NOMO-1 treated with dmso at 0.1 percent for 144 hours (cell line): ENCODE measurements at regions not wholly inside any gene's neighbourhood (a gene's known extent, or its start where the extent isn't known, plus 50 kb on each side); places are given as distances from the start of the nearest gene placed in this dataset.

Experiments
- DNase-seq: peaks from one replicate; lab custom pipeline; 2025; ENCODE audit not compliant: unreplicated experiment; lab: John Stamatoyannopoulos, UW

DNA sequence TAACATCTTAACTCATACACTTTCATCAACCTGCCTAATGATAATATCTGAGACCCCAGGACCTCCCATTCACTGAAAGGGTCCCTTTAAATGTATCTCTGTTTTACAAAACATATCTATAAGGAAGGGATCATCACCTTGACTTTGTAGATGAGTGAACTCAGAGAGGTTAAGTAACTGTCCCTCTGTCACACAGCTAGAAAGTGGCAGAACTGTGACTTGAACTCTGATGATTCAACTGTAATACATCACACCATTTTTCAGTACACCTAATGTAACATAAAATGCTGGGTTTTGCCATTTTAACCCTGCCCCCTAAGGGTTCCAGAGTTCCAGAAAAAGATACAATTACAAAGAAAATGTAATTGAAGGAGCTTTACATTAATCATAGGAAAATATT is 234.6 kb downstream of the ZEB2 start:
- no peak for DNase-seq

GRCh38 chr2:144281476-144281875 is 238.4 kb downstream of the ZEB2 start:
- DNase-seq: no peak

DNA sequence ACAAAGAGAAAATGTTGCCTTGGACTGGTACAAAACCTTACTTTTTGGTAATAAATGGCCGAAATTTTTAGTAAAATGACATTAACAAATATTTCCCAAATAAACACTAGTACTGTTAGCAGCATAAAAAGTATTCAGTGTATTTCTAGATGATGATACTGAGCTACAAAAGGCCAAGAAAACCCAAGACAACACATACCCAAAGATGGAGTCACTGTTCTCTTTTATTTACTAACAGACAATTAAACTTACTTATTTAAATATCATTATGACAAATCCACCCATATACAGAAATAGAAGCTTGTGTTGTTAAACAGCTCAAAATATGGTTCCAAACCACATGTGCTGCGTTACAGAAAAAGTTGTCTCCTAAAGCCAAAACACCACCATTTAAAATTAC is 239.9 kb downstream of the ZEB2 start:
- no peak for DNase-seq

DNA sequence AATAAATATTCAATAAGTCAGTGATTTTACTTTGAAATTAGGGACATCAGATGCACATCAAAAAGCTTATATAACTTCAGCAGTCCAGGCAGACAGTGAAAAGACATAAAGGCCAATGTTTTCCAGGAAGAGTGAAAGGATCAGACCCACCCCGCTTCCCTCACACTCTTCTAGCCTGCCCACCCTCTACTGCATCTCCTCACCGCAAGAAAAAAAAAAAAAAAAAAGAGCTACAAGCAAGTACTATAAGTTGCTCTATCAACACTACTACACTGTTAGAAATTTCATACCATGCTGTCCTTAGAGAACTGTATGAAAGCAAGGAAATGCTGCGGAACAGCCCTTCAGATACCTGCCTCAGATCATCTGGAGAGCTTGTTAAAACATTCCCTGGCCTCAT is 240.8 kb downstream of the ZEB2 start:
- DNase-seq: no peak

DNA sequence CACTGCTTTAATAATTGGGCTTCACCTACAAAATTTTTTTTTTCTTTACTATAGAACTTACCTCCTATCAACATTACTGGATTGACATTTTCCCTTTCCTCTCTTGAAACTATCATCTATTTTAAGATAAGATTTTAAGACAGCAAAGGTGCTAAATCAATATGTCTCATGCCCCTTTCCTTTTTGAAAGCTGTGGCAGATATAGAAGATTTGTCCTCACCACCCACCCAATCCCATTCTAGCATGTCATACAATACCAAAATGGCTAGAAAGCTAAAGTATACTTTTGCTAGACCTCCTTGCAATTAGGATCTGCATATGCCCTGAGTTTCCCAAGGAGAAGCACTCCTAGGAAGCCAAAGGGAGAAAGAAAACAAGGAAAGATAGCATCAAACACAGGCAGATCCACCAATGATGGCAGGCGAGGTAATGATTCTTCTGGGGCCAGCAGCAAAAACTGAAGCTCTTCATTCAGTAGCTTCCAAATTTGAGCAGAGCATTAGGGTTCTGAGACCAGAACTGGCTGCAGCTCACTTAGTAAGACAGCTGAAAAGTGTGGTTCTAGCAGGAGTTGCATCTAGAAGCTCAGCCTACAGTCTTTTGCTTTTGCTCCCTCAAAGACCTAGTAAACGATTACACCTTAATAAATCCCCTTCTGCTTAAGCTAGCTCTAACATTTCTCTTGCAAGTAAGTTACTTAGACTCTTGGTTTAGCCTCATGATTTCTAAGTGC is 242.1 kb downstream of the ZEB2 start:
- DNase-seq: no peak

DNA sequence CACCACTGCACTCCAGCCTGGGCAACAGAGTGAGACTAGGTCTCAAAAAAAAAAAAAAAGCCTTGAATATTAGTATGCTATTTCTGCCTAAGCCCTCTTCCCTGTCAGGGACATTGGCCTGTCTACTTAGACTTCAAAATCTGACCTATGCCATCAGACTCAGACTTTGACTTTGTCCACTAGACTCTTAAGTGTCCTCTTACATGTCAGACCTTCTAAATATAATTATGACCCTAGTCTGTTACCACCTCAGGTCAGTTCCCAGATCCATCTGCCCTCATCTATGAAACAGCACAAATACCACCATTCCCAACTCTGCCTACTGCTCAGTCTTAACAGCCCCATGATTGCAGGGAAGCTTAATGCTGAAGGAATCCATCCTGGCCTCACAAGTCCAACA is 244.6 kb downstream of the ZEB2 start:
- no peak for DNase-seq

DNA sequence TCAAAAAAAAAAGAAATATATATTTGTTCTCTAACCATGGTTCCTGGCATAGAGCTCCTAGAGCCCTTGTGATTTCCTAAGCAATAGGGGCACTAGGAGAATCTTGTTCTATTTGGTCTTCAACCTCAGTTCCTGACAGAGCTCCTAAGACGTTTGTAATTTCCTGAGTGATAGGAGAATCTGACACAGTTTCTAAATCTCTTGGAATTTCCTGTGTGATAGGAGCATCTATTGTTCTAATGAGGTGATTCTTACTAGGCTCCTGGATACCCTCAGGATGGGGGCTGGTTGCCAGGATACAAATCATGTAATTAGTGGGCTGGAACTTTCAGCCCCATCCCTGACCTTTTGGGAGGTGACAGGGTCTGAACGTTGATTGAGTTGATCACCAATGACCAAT is 245.8 kb downstream of the ZEB2 start:
- DNase-seq: no peak

DNA sequence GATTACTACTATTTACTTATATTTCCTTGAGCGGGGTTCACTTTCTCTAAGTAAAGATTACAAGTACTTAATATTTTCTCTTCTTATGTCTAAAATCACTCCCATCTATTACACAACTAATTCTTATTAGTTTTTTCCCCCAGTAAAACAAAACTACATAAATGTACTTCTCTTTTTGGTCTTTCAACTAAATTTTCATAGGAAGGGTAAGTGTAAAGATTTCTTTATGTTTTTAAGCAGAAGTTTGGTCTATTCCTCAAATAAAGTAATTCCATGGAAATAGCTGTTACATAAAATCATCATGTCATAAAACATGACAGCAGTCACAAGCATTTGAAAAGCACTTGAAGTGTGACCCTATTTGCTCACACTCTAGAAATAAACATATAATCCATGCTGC is 249.0 kb downstream of the ZEB2 start:
- DNase-seq: no peak

DNA sequence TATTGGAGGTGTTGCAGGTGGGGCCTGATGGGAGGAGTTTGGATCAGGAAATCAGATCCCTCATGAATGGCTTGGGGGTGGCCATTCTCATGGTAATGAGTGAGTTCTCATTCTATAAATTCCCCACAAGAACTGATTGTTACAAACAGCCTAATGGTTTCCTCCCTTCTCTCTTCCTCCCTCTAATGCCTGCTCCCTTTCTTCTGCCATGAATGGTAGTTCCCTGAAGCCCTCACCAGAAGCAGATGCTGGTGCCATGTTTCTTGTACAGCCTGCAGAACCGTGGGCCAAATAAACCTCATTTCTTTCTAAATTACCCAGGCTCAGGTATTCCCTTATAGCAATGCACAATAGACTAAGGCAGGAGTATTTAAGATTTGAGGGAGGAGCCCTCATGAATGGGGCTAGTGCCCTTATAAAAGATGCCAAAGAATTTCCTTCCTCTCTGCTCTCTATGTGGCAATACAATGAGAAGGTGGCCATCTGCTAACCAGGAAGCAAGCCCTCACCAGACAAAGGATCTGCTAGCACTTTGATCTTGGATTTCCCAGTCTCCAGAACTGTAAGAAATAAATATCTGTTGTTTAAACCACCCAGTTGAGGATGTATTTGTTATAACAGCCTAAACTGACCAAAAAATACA is 251.8 kb downstream of the ZEB2 start:
- DNase-seq: no peak

DNA sequence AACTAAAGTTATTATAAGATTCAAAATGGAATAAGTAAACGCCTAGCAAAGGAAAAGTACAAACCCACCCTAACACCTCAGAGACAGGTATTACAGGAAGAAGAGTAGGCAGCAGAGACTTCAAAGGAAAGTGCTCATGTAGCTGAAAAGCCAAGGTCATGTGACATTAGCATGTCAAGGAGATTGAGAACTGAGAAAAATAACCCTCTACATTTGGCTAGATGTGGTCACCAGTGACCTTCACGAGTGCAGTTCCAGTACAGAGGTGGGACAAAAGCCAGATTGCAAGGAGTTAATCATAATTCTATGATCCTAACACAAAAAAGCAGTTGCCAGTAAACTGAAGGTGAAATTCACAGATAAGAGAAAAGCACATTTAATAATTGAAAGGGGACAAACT is 252.7 kb downstream of the ZEB2 start:
- no peak for DNase-seq

GRCh38 chr2:144265654-144266053 is 254.3 kb downstream of the ZEB2 start:
- no peak for DNase-seq

- DNase-seq: no peak
Measured at GRCh38 chr2:144261966-144262365, 258.0 kb downstream of the ZEB2 start.

DNA sequence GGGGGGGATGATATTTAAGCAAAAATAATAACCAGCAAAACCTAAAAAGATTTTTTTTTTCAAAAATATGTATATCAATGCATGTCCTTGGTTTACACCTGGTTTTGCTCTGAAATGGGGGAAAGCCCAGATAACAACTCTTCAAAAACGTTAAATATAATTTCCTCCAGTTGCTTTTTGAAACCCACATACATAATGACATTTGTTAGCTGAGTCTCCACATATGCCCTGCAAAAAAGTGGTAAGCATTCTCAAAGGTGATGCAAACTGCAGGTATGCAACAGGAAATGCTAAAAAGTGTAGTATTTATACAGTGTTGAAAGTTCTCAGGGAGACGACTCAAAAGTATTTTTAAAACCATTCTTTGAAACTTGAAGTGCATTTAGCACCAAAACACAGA is 258.6 kb downstream of the ZEB2 start:
- no peak for DNase-seq

DNA sequence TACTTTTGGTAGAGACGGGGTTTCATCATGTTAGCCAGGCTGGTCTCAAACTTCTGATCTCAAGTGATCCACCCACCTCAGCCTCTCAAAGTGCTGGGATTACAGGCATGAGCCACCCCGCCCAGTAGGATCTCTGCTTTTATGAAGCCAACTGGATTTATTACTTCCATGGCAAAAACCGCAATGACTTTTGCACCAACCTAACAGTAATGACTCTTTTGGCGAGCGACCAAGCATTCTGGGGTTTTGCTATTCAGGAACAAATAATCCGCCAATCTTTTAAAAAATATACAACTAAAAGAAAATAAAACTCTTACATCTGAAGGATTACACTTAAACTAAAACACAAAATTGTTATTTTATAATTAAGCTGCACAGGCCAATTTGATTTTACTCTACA is 260.6 kb downstream of the ZEB2 start:
- DNase-seq: no peak

DNA sequence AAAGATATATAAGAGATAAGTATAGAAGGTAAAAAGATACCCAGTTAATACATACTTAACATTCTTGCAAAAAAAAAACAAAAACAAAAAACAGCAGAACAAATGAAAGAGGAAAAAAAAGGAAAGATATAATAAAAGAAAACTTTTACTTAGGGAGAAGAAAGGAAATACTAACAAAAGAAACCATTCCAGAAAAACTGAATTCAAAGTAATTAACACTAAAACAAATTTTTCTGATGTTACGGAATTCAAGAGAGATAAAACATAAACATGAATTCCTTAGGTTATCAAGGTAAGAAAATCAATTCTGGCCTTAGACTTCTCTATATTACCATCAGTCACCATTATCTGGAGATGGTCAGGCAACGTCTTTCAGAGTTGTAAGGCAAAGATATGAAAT is 261.8 kb downstream of the ZEB2 start:
- no peak for DNase-seq

DNA sequence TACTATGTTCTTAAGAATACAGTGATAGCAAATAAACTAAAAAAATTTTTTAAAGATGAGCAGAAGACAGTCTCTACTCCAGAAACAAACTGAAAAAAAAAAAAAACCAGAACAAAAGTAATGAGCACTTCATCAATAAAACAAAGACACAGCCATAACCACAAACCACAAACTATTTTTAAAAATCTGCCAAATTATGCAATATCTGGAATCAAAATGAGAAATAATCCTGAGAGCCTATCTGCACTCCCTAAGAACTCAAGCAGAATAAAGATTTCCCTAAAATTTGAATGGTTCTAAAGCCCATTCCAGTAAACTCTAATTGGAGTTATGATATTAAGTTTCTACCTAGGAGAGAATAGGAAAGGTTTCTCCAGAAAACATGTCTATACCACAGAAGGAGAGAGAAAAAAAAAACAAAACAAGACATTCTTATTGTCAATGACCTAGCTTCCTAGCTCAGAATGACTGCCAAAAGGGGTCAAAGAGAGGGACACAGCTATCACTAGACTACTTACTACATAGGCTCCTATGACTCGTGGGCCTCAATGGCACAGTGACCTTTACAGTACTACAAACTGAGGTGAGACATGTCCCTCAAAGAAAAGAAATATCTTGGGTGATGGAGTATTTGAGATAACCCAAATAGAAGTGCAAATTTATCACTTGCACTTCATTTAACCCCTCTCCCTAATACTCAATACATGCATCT is 262.8 kb downstream of the ZEB2 start:
- DNase-seq: peak; percentile 41

DNA sequence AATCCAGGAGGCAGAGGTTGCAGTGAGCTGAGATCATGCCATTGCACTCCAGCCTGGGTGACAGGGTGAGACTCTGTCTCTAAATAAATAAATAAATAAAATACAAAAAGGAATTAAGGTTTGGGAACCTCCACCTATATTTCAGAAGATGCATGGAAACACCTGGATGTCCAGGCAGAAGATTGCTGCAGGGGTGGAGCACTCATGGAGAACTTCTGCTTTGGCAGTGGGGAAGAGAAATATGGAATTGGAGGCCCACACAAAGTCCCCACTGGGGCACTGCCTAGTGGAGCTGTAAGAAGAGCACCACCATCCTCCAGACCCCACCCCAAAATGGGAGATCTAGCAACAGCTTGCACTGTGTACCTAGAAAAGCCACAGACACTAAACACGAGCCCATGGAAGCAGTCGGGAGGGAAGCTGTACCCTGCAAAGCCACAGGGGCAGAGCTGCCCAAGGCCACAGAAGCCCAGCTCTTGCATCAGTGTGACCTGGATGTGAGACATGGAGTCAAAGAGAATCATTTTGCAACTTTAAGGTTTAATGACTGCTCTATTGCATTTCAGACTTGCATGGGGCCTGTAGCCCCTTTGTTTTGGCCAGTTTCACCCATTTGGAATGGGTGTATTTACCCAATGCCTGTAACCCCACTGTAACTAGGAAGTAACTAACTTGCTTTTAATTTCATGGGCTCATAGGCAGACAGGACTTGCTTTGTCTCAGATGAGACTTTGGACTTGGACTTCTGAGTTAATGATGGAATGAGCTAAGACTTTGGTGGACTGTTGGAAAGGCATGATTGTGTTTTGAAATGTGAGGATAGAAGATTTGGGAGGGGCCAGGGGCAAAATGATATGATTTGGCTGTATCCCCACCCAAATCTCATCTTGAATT is 265.3 kb downstream of the ZEB2 start:
- no peak for DNase-seq

DNA sequence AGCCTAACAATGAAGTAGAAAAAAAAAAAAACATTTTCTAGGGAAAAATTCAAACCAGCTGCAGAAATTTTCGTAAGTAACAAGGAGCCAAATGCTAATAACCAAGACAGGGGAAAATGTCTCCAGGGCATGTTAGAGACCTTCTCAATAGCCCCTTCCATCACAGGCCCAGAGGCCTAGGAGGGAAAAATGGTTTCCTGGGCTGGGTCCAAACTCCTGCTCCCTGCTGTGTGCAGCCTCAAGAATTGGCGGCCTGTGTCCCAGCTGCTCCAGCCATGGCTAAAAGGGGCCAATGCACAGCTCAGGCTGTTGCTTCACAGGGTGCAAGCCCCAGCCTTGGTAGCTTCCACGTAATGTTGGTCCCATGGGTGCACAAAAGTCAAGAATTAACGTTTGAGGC is 266.2 kb downstream of the ZEB2 start:
- no peak for DNase-seq

- DNase-seq: no peak
Measured at GRCh38 chr2:144252694-144253093, 267.2 kb downstream of the ZEB2 start.

- DNase-seq: no peak
Measured at GRCh38 chr2:144249035-144249637, 270.8 kb downstream of the ZEB2 start.
